ENCODE measurements at regions not wholly inside any gene's neighbourhood (a gene's known extent, or its start where the extent isn't known, plus 50 kb on each side); places are given as distances from the start of the nearest gene placed in this dataset.

- TF ChIP-seq CTCF (conservative IDR thresholded peaks at IDR 0.05): no peak
- no peak overlapping the region for H3K27ac ChIP-seq
Observed at GRCh38 chr20:20850407-20850806, 138.0 kb upstream of the RALGAPA2 start.

- TF ChIP-seq CTCF (conservative IDR thresholded peaks at IDR 0.05): no peak
- no peak overlapping the region for H3K27ac ChIP-seq
Observed at GRCh38 chr20:20849161-20849560, 136.7 kb upstream of the RALGAPA2 start.

- H3K27ac ChIP-seq: no peak overlapping the region
- TF ChIP-seq CTCF (conservative IDR thresholded peaks at IDR 0.05): no peak
Observed at GRCh38 chr20:20847814-20848213, 135.4 kb upstream of the RALGAPA2 start.

- no peak for TF ChIP-seq CTCF (conservative IDR thresholded peaks at IDR 0.05)
- no peak overlapping the region; the same call in 1 of the 2 replicates for H3K27ac ChIP-seq
Observed at GRCh38 chr20:20843982-20844381, 131.5 kb upstream of the RALGAPA2 start.

- H3K27ac ChIP-seq: no peak overlapping the region
- TF ChIP-seq CTCF (conservative IDR thresholded peaks at IDR 0.05): no peak
Observed at GRCh38 chr20:20839771-20840170, 127.3 kb upstream of the RALGAPA2 start.

- peak; percentile 84 for TF ChIP-seq CTCF (conservative IDR thresholded peaks at IDR 0.05)
Observed at GRCh38 chr20:20837574-20838021, 125.2 kb upstream of the RALGAPA2 start.

GRCh38 chr20:20836836-20837235 is 124.4 kb upstream of the RALGAPA2 start:
- no peak overlapping the region; the same call in 1 of the 2 replicates for H3K27ac ChIP-seq
- no peak for TF ChIP-seq CTCF (conservative IDR thresholded peaks at IDR 0.05)

More at GRCh38 chr20:20837574-20838021, 125.2 kb upstream of the RALGAPA2 start:
- H3K27ac ChIP-seq: no peak overlapping the region; the same call in 1 of the 2 replicates
